Keratinocyte (primary cell): ENCODE measurements at regions not wholly inside any gene's neighbourhood (a gene's known extent, or its start where the extent isn't known, plus 50 kb on each side); places are given as distances from the start of the nearest gene placed in this dataset.

Experiments used
- DNase-seq: peaks from one replicate; pipeline ENCODE4 v3.0.0-alpha.2; 2011; ENCODE audit warnings: low read depth, missing footprints, low spot score
- FAIRE-seq: peaks from 2 replicates; lab custom pipeline; 2011; peaks lifted over from hg19 to GRCh38; lab: Jason Lieb, UNC
- H2AFZ ChIP-seq: 2 replicates; pipeline ENCODE4 v1.6.0; 2012; ENCODE audit warnings: low read length, control low read depth, inconsistent platforms; ENCODE audit not compliant: control insufficient read depth
- H3K27ac ChIP-seq: 2 replicates; pipeline ENCODE4 v1.5.1; 2011; ENCODE audit warnings: low read length; ENCODE audit not compliant: control insufficient read depth, insufficient read depth
- H3K27me3 ChIP-seq: 3 replicates; pipeline ENCODE4 v1.6.0; 2011; ENCODE audit warnings: low read length; ENCODE audit not compliant: control insufficient read depth, insufficient read depth; ENCODE audit errors: extremely low read depth
- H3K36me3 ChIP-seq, 2 experiments: 2 replicates in 1 of 2; 3 replicates in 1 of 2; pipeline ENCODE4 v1.5.1; 2011; ENCODE audit warnings: low read length in 2 of 2, mild to moderate bottlenecking in 1 of 2; ENCODE audit not compliant: control insufficient read depth in 2 of 2, insufficient read depth in 2 of 2; ENCODE audit errors: extremely low read depth in 1 of 2
- H3K4me1 ChIP-seq: 3 replicates; pipeline ENCODE4 v1.5.1; 2011; ENCODE audit warnings: low read length; ENCODE audit not compliant: control insufficient read depth, insufficient read depth; ENCODE audit errors: extremely low read depth
- H3K4me2 ChIP-seq: 3 replicates; pipeline ENCODE4 v1.6.0; 2011; ENCODE audit warnings: low read depth, low read length; ENCODE audit not compliant: control insufficient read depth, insufficient read depth; ENCODE audit errors: extremely low read depth
- H3K4me3 ChIP-seq, 3 experiments: fragments of 200-600 bp in 1 of 3; sonication (generic) in 1 of 3; 2 replicates in 2 of 3; 3 replicates in 1 of 3; pipeline ENCODE4 v1.5.1; 2011 to 2016; ENCODE audit warnings: low read length in 3 of 3, mild to moderate bottlenecking in 3 of 3, control low read depth in 2 of 3, inconsistent platforms in 1 of 3, low read depth in 1 of 3, mixed read lengths in 1 of 3, mixed run types in 1 of 3, moderate library complexity in 1 of 3; ENCODE audit not compliant: control insufficient read depth in 2 of 3, insufficient read depth in 2 of 3; ENCODE audit errors: extremely low read depth in 1 of 3
- H3K79me2 ChIP-seq: 2 replicates; pipeline ENCODE4 v1.6.0; 2012; ENCODE audit warnings: low read length; ENCODE audit not compliant: control insufficient read depth, insufficient read depth
- H3K9ac ChIP-seq: 3 replicates; pipeline ENCODE4 v1.6.0; 2011; ENCODE audit warnings: low read length; ENCODE audit not compliant: control insufficient read depth, insufficient read depth; ENCODE audit errors: extremely low read depth
- H3K9me1 ChIP-seq: 3 replicates; pipeline ENCODE4 v1.6.0; 2011; ENCODE audit warnings: low read length; ENCODE audit not compliant: control insufficient read depth, insufficient read depth; ENCODE audit errors: extremely low read depth
- H3K9me3 ChIP-seq: 2 replicates; pipeline ENCODE4 v1.5.1; 2012; ENCODE audit warnings: low read depth, low read length; ENCODE audit not compliant: control insufficient read depth
- H4K20me1 ChIP-seq: 3 replicates; pipeline ENCODE4 v1.6.0; 2011; ENCODE audit warnings: low read length; ENCODE audit not compliant: control insufficient read depth, insufficient read depth; ENCODE audit errors: extremely low read depth
- EZH2 ChIP-seq: IDR thresholded peaks from one replicate; pipeline ENCODE4 v1.6.1; 2012; ENCODE audit warnings: inconsistent platforms, mild to moderate bottlenecking, low read length, moderate library complexity
- dilution Hi-C: fragments of 300-500 bp; cut with MboI; formaldehyde crosslinking; loops from one replicate; pipeline ENCODE4 v1.7.0; 2020; ENCODE audit warnings: low sequenced_read_pairs; ENCODE audit not compliant: extremely low pct_ligation_motif_present
- TF ChIP-seq, protein P1 (sequence below), 3 experiments: IDR thresholded peaks in 1 of 3; conservative IDR thresholded peaks in 1 of 3; optimal IDR thresholded peaks in 1 of 3; 2 replicates in 2 of 3; 3 replicates in 1 of 3; pipeline versions ENCODE3 to v1.5.1; 2011; ENCODE audit warnings: low read length in 3 of 3, mild to moderate bottlenecking in 3 of 3, moderate library complexity in 2 of 3, control low read depth in 1 of 3, inconsistent platforms in 1 of 3; ENCODE audit not compliant: insufficient read depth in 2 of 3; ENCODE audit errors: extremely low read depth in 1 of 3

- DNase-seq: no peak
- no peak for TF ChIP-seq EZH2
- TF ChIP-seq, protein P1, sequence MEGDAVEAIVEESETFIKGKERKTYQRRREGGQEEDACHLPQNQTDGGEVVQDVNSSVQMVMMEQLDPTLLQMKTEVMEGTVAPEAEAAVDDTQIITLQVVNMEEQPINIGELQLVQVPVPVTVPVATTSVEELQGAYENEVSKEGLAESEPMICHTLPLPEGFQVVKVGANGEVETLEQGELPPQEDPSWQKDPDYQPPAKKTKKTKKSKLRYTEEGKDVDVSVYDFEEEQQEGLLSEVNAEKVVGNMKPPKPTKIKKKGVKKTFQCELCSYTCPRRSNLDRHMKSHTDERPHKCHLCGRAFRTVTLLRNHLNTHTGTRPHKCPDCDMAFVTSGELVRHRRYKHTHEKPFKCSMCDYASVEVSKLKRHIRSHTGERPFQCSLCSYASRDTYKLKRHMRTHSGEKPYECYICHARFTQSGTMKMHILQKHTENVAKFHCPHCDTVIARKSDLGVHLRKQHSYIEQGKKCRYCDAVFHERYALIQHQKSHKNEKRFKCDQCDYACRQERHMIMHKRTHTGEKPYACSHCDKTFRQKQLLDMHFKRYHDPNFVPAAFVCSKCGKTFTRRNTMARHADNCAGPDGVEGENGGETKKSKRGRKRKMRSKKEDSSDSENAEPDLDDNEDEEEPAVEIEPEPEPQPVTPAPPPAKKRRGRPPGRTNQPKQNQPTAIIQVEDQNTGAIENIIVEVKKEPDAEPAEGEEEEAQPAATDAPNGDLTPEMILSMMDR (optimal IDR thresholded peaks at IDR 0.05 in 1 of 3, IDR thresholded peaks at IDR 0.05 in 1 of 3, conservative IDR thresholded peaks at IDR 0.05 in 1 of 3; ENCODE audit: extremely low read depth in 1 of 3, insufficient read depth in 2 of 3, low read length in 3 of 3): no peak
- H3K4me1 ChIP-seq: no peaks in the 10 kb centered on the region
- no peak overlapping the region for H3K27ac ChIP-seq
- no peaks in the 10 kb centered on the region for H3K36me3 ChIP-seq
- H3K9me1 ChIP-seq: no peaks in the 10 kb centered on the region
- H3K4me3 ChIP-seq: no peak overlapping the region
- no peaks in the 10 kb centered on the region for H3K27me3 ChIP-seq
- H2AFZ ChIP-seq: no peak overlapping the region
- no peak overlapping the region for H3K4me2 ChIP-seq
- H4K20me1 ChIP-seq: no peaks in the 10 kb centered on the region
- no peak overlapping the region for H3K9ac ChIP-seq
- no peaks in the 10 kb centered on the region for H3K9me3 ChIP-seq
- no peaks in the 10 kb centered on the region for H3K79me2 ChIP-seq
- no peak for FAIRE-seq
- dilution Hi-C loops: no loop called here
These were observed 1124.7 kb downstream of the DNAJB9 start for GRCh38 chr7:109694149-109695071.

DNA sequence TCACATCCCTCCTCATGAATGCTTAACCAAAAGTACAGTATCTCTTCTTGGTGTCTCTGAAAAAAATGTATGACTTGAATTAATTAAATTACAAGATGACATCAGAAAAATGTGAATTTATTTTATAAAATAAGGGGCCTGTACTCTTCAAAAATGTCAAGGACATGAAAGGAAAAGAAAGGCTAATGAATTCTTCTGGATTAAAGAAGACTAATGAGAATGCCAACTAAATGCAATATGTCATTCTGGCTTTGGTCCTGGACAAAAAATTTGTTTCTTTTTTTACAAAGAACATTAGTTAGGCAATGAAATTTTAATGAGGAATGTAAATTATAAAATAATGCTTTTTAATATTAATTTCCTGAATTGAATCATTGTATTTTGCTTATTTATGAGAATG lies 1125.7 kb downstream of the DNAJB9 start:
- dilution Hi-C loops: no loop called here

More for the DNA sequence above, 1125.7 kb downstream of the DNAJB9 start:
- no peak overlapping the region for H3K9ac ChIP-seq
- no peaks in the 10 kb centered on the region for H3K36me3 ChIP-seq
- TF ChIP-seq, protein P1 (optimal IDR thresholded peaks at IDR 0.05 in 1 of 3, IDR thresholded peaks at IDR 0.05 in 1 of 3, conservative IDR thresholded peaks at IDR 0.05 in 1 of 3; ENCODE audit: extremely low read depth in 1 of 3, insufficient read depth in 2 of 3, low read length in 3 of 3): no peak
- no peak for TF ChIP-seq EZH2
- H3K27ac ChIP-seq: no peak overlapping the region
- no peak overlapping the region for H3K4me3 ChIP-seq
- DNase-seq (no peak), FAIRE-seq (no peak)
- H2AFZ ChIP-seq: no peak overlapping the region
- no peaks in the 10 kb centered on the region for H4K20me1 ChIP-seq
- no peaks in the 10 kb centered on the region for H3K9me3 ChIP-seq
- no peaks in the 10 kb centered on the region for H3K4me1 ChIP-seq
- no peak overlapping the region for H3K4me2 ChIP-seq
- H3K27me3 ChIP-seq: no peaks in the 10 kb centered on the region
- no peaks in the 10 kb centered on the region for H3K9me1 ChIP-seq
- no peaks in the 10 kb centered on the region for H3K79me2 ChIP-seq
